HepG2 (cell line): ENCODE measurements at regions not wholly inside any gene's neighbourhood (a gene's known extent, or its start where the extent isn't known, plus 50 kb on each side); places are given as distances from the start of the nearest gene placed in this dataset.
"Not testable (repeated sequence)": the region's sequence is repeated elsewhere in the genome, so short reads cannot be mapped to it uniquely, and the experiment has no call there.

Experiments used
- CHD2 ChIP-seq: IDR thresholded peaks from 2 replicates; pipeline ENCODE4 v1.6.1; 2011; ENCODE audit warnings: low read depth, low read length, improper control_type of control experiment
- CTCF ChIP-seq: sonication (generic); formaldehyde crosslinking; IDR thresholded peaks from 2 replicates; pipeline ENCODE4 v1.5.0; 2020; ENCODE audit warnings: mild to moderate bottlenecking, missing genetic modification reagents, moderate library complexity
- EZH2 ChIP-seq: conservative IDR thresholded peaks from 2 replicates; pipeline ENCODE4 v1.6.1; 2012; ENCODE audit warnings: mild to moderate bottlenecking, low read depth, low read length, moderate library complexity
- NFE2 ChIP-seq: sonication (generic); formaldehyde crosslinking; IDR thresholded peaks from 2 replicates; pipeline ENCODE4 v1.4.0; 2020; ENCODE audit warnings: missing genetic modification reagents
- PATZ1 ChIP-seq: sonication (generic); formaldehyde crosslinking; IDR thresholded peaks from 2 replicates; pipeline ENCODE4 v1.4.0; 2020; ENCODE audit warnings: missing genetic modification reagents
- PHF5A ChIP-seq: IDR thresholded peaks from one replicate; pipeline ENCODE4 v1.6.1; 2018; ENCODE audit warnings: low read depth, missing genetic modification reagents; ENCODE audit not compliant: unreplicated experiment
- ZC3H4 ChIP-seq: sonication (generic); formaldehyde crosslinking; IDR thresholded peaks from 2 replicates; pipeline ENCODE4 v1.4.0; 2020; ENCODE audit warnings: missing genetic modification reagents, borderline replicate concordance
- ZNF296 ChIP-seq: sonication (generic); formaldehyde crosslinking; conservative IDR thresholded peaks from 2 replicates; pipeline ENCODE4 v1.5.0; 2020; ENCODE audit warnings: mild to moderate bottlenecking, missing genetic modification reagents
- TF ChIP-seq, protein P1 (sequence below), 2 experiments: IDR thresholded peaks; 2 replicates each; pipeline ENCODE4 v1.6.1; 2011 to 2012; ENCODE audit warnings: low read length in 2 of 2, borderline replicate concordance in 1 of 2, low read depth in 1 of 2, mild to moderate bottlenecking in 1 of 2, moderate library complexity in 1 of 2

GRCh38 chr21:33150968-33151367, 78.8 kb upstream of the IFNAR2 start:
- not testable (repeated sequence) for TF ChIP-seq CHD2; CTCF; ZC3H4 (CRISPR knock-in tag); PHF5A (CRISPR knock-in tag); NFE2 (CRISPR knock-in tag); ZNF296 (CRISPR knock-in tag); EZH2; PATZ1 (CRISPR knock-in tag)
- TF ChIP-seq, protein P1, sequence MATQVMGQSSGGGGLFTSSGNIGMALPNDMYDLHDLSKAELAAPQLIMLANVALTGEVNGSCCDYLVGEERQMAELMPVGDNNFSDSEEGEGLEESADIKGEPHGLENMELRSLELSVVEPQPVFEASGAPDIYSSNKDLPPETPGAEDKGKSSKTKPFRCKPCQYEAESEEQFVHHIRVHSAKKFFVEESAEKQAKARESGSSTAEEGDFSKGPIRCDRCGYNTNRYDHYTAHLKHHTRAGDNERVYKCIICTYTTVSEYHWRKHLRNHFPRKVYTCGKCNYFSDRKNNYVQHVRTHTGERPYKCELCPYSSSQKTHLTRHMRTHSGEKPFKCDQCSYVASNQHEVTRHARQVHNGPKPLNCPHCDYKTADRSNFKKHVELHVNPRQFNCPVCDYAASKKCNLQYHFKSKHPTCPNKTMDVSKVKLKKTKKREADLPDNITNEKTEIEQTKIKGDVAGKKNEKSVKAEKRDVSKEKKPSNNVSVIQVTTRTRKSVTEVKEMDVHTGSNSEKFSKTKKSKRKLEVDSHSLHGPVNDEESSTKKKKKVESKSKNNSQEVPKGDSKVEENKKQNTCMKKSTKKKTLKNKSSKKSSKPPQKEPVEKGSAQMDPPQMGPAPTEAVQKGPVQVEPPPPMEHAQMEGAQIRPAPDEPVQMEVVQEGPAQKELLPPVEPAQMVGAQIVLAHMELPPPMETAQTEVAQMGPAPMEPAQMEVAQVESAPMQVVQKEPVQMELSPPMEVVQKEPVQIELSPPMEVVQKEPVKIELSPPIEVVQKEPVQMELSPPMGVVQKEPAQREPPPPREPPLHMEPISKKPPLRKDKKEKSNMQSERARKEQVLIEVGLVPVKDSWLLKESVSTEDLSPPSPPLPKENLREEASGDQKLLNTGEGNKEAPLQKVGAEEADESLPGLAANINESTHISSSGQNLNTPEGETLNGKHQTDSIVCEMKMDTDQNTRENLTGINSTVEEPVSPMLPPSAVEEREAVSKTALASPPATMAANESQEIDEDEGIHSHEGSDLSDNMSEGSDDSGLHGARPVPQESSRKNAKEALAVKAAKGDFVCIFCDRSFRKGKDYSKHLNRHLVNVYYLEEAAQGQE (IDR thresholded peaks at IDR 0.05; ENCODE audit: borderline replicate concordance in 1 of 2, low read depth in 1 of 2, low read length in 2 of 2), result not testable (repeated sequence)
